ENCODE measurements at regions not wholly inside any gene's neighbourhood (a gene's known extent, or its start where the extent isn't known, plus 50 kb on each side); places are given as distances from the start of the nearest gene placed in this dataset.

- no peak for TF ChIP-seq CTCF (IDR thresholded peaks at IDR 0.05)
- TF ChIP-seq POLR2AphosphoS5 (IDR thresholded peaks at IDR 0.05) = no peak
- TF ChIP-seq POLR2A (IDR thresholded peaks at IDR 0.05) = no peak
These were observed 275.4 kb downstream of the MRTFB start for GRCh38 chr16:14346278-14347142.

Measured in sigmoid colon (tissue), 4 donors.